Suppressor macrophage treated with lipopolysaccharide for 1 hour (primary cell): ENCODE measurements at regions not wholly inside any gene's neighbourhood (a gene's known extent, or its start where the extent isn't known, plus 50 kb on each side); places are given as distances from the start of the nearest gene placed in this dataset.

ENCODE experiments used
- DNase-seq, 3 donors: peaks; one replicate each; pipeline ENCODE4 v3.0.0-alpha.2; 2020 to 2022

GRCh38 chr11:69365558-69365957, 71.6 kb downstream of the MYEOV start:
- no peak for DNase-seq

GRCh38 chr11:69366591-69366990, 72.6 kb downstream of the MYEOV start:
- no peak for DNase-seq

GRCh38 chr11:69367211-69367964, 73.4 kb downstream of the MYEOV start:
- peak; percentile 48 to 72 (median 70) for DNase-seq

GRCh38 chr11:69368119-69368880, 74.3 kb downstream of the MYEOV start:
- no peak for DNase-seq

- DNase-seq, result peak; percentile 30 to 76 (median 58)
Measured at GRCh38 chr11:69369210-69369825, 75.4 kb downstream of the MYEOV start.

GRCh38 chr11:69369945-69370344, 76.0 kb downstream of the MYEOV start:
- no peak for DNase-seq

GRCh38 chr11:69370984-69371709, 77.2 kb downstream of the MYEOV start:
- DNase-seq, result no peak

GRCh38 chr11:69371731-69372588, 78.0 kb downstream of the MYEOV start:
- DNase-seq, result no peak

GRCh38 chr11:69372589-69373250, 78.8 kb downstream of the MYEOV start:
- no peak for DNase-seq

- DNase-seq, result no peak
Measured at GRCh38 chr11:69373251-69373635, 79.3 kb downstream of the MYEOV start.

- DNase-seq, result no peak
Measured at GRCh38 chr11:69374110-69374945, 80.4 kb downstream of the MYEOV start.

GRCh38 chr11:69374946-69375310, 81.0 kb downstream of the MYEOV start:
- no peak for DNase-seq

- no peak for DNase-seq
Measured at GRCh38 chr11:69375316-69376154, 81.6 kb downstream of the MYEOV start.

GRCh38 chr11:69376155-69377028, 82.4 kb downstream of the MYEOV start:
- no peak for DNase-seq

GRCh38 chr11:69377029-69377952, 83.3 kb downstream of the MYEOV start:
- peak in 1 of 3 donors; percentile 18 for DNase-seq

- no peak for DNase-seq
Measured at GRCh38 chr11:69377953-69378302, 84.0 kb downstream of the MYEOV start.

- DNase-seq, result no peak
Measured at GRCh38 chr11:69378303-69379141, 84.6 kb downstream of the MYEOV start.
